HG03060 (cell line): ENCODE measurements at regions not wholly inside any gene's neighbourhood (a gene's known extent, or its start where the extent isn't known, plus 50 kb on each side); places are given as distances from the start of the nearest gene placed in this dataset.
"Not testable (repeated sequence)": the region's sequence is repeated elsewhere in the genome, so short reads cannot be mapped to it uniquely, and the experiment has no call there.

ENCODE experiments used
- ATAC-seq: cut with Tn5 transposase; IDR thresholded peaks from one replicate; pipeline ENCODE4 v1.9.1; 2021; ENCODE audit warnings: low read depth, moderate number of reproducible peaks; ENCODE audit not compliant: unreplicated experiment

GRCh38 chr5:91244380-91245073, 138.6 kb downstream of the ARRDC3 start:
- ATAC-seq: no peak

DNA sequence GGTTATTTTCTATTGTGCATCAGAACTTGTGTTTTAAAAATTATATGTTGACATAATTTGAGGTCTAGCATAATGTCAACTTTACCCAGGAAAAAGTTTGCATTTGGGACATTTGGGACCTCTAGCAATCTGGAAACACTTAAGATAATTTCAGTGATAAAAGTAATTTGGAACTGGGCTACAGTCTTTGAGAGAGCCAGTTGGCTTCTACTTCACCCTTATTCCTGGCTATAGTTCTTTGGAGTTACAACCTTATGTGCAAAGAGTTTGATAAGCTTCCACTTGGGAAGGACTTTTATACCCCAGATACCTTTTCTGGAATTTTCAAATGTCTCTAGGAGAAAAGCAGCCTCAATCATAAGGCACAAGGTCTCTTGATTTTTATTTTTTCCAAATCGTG, 139.3 kb downstream of the ARRDC3 start:
- no peak for ATAC-seq

DNA sequence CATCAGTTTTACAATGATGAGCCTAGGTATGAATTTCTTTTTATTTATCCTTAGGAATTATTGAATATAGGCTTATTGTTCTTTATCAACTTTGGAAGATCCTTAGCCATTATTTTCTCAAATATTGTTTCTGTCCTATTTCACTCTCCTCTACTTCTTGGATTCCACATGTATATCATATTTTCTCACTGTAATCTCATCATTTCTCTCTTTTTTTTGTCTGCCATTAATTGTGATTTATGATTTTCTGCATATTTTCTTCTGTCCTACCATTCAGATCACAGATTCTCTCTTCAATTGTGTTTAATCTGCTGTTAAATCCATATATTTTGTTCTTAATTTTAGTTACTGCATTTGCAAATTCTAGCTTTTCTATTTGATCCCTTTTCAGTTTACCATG, 139.8 kb downstream of the ARRDC3 start:
- ATAC-seq: no peak

DNA sequence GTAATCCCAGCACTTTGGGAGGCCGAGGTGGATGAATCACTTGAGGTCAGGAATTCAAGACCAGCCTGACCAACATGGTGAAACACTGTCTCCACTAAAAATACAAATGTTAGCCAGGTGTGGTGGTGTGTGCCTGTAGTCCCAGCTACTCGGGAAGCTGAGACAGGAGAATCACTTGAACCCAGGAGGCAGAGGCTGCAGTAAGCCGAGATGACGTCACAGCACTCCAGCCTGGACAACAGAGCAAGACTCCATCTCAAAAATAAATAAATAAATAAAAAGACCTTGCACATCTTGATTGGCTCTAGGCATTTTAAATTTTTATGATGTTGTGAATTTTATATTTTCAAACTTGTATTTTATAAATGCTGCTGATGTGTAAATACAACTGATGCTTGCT, 141.7 kb downstream of the ARRDC3 start:
- ATAC-seq: not testable (repeated sequence)

DNA sequence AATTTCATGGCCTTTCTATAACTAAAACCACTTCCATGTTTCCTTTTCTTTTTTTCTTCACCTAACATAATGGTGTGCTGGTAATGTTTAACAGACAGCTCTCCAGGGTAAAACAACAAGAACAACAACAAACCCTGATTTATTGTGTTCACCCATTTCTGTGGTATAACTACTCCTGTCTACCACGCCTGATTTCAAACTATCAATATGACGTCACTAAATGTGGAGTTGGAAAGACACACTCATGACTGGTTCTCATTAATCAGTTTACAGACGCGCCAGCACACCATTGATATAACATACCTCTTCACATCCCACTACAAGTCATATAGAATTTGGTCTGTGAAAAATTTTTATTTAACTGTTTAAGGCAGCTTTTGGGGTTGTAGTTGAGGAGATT, 142.9 kb downstream of the ARRDC3 start:
- no peak for ATAC-seq

DNA sequence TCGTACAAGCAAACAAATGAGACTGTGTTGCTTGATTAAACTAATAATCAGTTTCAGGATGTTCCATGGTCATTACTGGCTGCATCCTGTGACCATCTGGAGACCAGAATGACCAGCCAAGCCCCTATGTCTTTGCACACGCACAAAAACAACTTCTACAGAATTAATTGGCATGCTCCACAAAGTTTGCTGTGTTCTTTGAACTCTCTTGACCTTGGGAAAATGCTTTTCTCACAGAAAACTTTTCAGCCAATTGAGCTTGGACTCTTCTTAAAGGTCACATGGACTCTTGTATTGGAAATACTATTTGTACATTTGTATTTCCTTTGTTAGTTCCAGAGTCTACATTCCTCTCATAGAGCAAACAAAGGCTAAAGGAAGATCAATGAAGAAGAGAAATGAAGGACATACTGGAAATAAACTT, 147.8 kb downstream of the ARRDC3 start:
- no peak for ATAC-seq

DNA sequence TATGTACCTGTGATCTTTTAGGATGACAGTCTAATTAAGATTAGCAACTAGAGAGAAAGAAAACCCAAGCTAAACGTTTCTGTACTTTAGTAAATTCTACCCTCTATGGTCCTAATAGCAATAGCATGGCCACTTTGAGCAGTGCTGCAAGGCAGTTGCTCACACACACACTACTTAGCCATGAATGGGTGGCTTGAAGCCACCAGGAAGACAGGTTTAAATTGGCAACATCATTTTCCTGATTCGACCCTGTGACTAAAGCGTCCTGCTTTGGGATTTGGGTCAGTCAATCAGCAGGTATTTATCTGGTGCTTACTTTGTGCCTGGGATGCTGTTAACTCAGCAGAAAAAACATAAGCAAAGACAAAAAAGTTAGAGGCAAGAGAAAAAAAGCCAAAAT, 150.6 kb downstream of the ARRDC3 start:
- ATAC-seq: no peak

- ATAC-seq: no peak
Observed at GRCh38 chr5:91229031-91229727, 153.9 kb downstream of the ARRDC3 start.

GRCh38 chr5:91228188-91228587, 154.9 kb downstream of the ARRDC3 start:
- ATAC-seq: no peak

GRCh38 chr5:91225848-91226686, 157.1 kb downstream of the ARRDC3 start:
- no peak for ATAC-seq

GRCh38 chr5:91224969-91225368, 158.1 kb downstream of the ARRDC3 start:
- no peak for ATAC-seq

- no peak for ATAC-seq
Observed at GRCh38 chr5:91224456-91224855, 158.7 kb downstream of the ARRDC3 start.

DNA sequence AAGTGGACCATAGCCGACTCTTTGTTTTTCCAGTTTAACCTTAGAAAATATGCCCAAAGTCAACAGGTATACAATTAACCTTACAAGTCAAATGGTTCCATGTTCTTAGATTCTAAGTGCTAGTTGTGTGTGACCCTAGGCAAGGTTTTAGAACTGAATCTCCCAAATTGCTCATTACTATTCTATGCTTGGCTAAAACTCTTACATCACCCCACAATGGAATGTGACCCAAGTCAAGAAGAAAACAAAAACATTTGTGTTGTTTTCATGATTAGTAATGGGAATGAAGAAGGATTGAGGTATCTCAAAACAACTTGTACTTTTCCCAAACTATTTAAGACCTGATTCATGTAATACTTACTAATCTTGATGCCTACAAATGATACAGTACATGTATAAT, 159.2 kb downstream of the ARRDC3 start:
- no peak for ATAC-seq

- no peak for ATAC-seq
Observed at GRCh38 chr5:91222482-91222881, 160.6 kb downstream of the ARRDC3 start.

DNA sequence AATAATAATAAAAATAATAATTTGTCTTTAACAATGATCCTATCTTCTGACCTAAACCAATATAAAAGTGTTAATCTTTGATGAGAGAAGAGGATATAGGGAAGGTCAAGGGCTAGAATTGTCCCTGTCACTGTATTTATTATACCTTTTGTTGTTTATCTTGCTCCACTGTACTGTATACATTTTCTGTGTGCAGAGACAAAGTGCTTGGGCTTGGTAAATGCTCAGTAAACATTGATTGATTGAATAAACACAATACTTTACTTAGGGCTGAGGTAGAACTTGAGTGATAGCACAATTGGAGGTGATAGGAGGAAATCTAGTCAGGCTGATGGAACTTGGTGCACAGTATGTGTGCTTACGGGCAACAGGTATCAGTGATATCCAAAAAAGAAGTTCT, 161.2 kb downstream of the ARRDC3 start:
- no peak for ATAC-seq

GRCh38 chr5:91219803-91220371, 163.2 kb downstream of the ARRDC3 start:
- no peak for ATAC-seq

- ATAC-seq: no peak
Observed at GRCh38 chr5:91219091-91219802, 163.9 kb downstream of the ARRDC3 start.

DNA sequence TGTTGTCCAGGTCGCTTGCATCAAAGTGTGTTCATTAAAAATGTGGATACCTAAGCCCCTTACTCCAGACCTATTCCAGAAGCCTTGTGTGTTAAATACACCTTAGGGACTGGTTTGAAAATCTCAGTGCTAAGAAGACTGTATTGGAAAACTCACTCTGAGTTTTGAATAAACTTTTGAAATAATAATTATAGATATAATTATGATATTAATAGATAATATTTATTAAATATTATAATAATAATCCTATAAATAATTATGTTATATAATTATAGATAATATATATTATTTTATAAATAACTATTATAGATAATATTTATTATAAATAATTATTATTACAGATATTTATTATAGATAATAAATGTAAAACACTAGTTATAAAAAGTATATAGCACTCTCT, 165.3 kb downstream of the ARRDC3 start:
- no peak for ATAC-seq

GRCh38 chr5:91214571-91214970, 168.5 kb downstream of the ARRDC3 start:
- no peak for ATAC-seq
